Peyer's patch (tissue), 4 donors: ENCODE measurements at regions not wholly inside any gene's neighbourhood (a gene's known extent, or its start where the extent isn't known, plus 50 kb on each side); places are given as distances from the start of the nearest gene placed in this dataset.

Experiments used
- CTCF ChIP-seq, 6 experiments: fragments of 450-650 bp in 4 of 6; fragments of 200-600 bp in 2 of 6; sonication (generic) in 1 of 6; IDR thresholded peaks; one replicate each; pipeline ENCODE4 v1.5.1; 2017 to 2019; ENCODE audit warnings: antibody characterized with exemption in 6 of 6, mild to moderate bottlenecking in 3 of 6, moderate library complexity in 1 of 6
- POLR2A ChIP-seq, 2 donors: fragments of 450-650 bp; IDR thresholded peaks; one replicate each; pipeline ENCODE4 v1.5.1; 2017; ENCODE audit warnings: antibody characterized with exemption in 2 of 2, mild to moderate bottlenecking in 2 of 2, moderate library complexity in 2 of 2

- no peak for TF ChIP-seq CTCF (IDR thresholded peaks at IDR 0.05)
- no peak for TF ChIP-seq POLR2A (IDR thresholded peaks at IDR 0.05)
These were observed 76.1 kb upstream of the SNX9 start for GRCh38 chr6:157746897-157747296.
